ENCODE measurements at regions not wholly inside any gene's neighbourhood (a gene's known extent, or its start where the extent isn't known, plus 50 kb on each side); places are given as distances from the start of the nearest gene placed in this dataset.

GRCh38 chr13:22469452-22469851 lies 711.3 kb upstream of the SGCG start:
- Histone ChIP-seq H3K14ac (ENCODE audit: insufficient read length) (no peak overlapping the region), H3K23me2 (ENCODE audit: low read depth, low read length) (no peaks in the 10 kb centered on the region), H2AFZ (ENCODE audit: low read length) (no peak overlapping the region), H3K79me2 (ENCODE audit: control insufficient read depth in 1 of 2, insufficient read depth in 2 of 2, low read length in 2 of 2) (no peaks in the 10 kb centered on the region), H2AK5ac (ENCODE audit: low read depth, low read length) (no peak overlapping the region), H3K4ac (replicated peaks; ENCODE audit: insufficient read length, low read depth, low read length) (no peak overlapping the region), H3K23ac (ENCODE audit: insufficient read length) (no peak overlapping the region), H3K4me3 (ENCODE audit: extremely low read depth in 1 of 4, insufficient read depth in 2 of 4, low read depth in 3 of 4, low read length in 4 of 4) (no peak overlapping the region), H3K79me1 (ENCODE audit: low read depth, low read length) (no peaks in the 10 kb centered on the region), H3K9ac (replicated peaks in 1 of 4; ENCODE audit: extremely low read depth in 1 of 4, low read depth in 3 of 4, low read length in 3 of 4) (no peak overlapping the region), H4K8ac (ENCODE audit: extremely low read depth, insufficient read depth, low read length) (no peak overlapping the region), H3K9me3 (ENCODE audit: insufficient read depth in 2 of 2, low read depth in 1 of 2, low read length in 1 of 2) (no peaks in the 10 kb centered on the region), H2BK15ac (ENCODE audit: low read length) (no peak overlapping the region), H2BK120ac (replicated peaks; ENCODE audit: low read depth, low read length) (no peak overlapping the region), H3K27ac (ENCODE audit: low read depth, low read length) (no peak overlapping the region), H3K4me2 (ENCODE audit: insufficient read depth in 1 of 2, low read depth in 2 of 2, low read length in 2 of 2) (no peak overlapping the region), H4K91ac (replicated peaks; ENCODE audit: insufficient read length, low read length) (no peak overlapping the region), H2BK12ac (ENCODE audit: low read depth, low read length) (no peak overlapping the region), H3K4me1 (replicated peaks in 1 of 4; ENCODE audit: control insufficient read depth in 3 of 4, insufficient read depth in 4 of 4, low read length in 3 of 4) (no peaks in the 10 kb centered on the region), H2BK20ac (ENCODE audit: low read length) (no peak overlapping the region), H4K5ac (ENCODE audit: insufficient read length, low read depth, low read length) (no peak overlapping the region), H3K18ac (ENCODE audit: extremely low read depth, low read length) (no peak overlapping the region), H3K36me3 (ENCODE audit: control insufficient read depth in 2 of 4, insufficient read depth in 4 of 4, low read length in 3 of 4) (no peaks in the 10 kb centered on the region), H3K27me3 (replicated peaks in 1 of 4; ENCODE audit: control insufficient read depth in 3 of 4, extremely low read depth in 1 of 4, insufficient read depth in 3 of 4, low read length in 3 of 4) (no peaks in the 10 kb centered on the region), H4K20me1 (replicated peaks in 1 of 2; ENCODE audit: control insufficient read depth in 1 of 2, insufficient read depth in 2 of 2, low read length in 2 of 2) (no peaks in the 10 kb centered on the region), H2BK5ac (ENCODE audit: low read depth, low read length) (no peak overlapping the region), H3K56ac (replicated peaks; ENCODE audit: insufficient read length, low read depth, low read length) (no peak overlapping the region)
- FAIRE-seq (no peak), DNase-seq (ENCODE audit: low read depth in 1 of 2, low spot score in 2 of 2) (no peak)
- POLR2A ChIA-PET (ENCODE audit: partially characterized antibody): no interaction called here
- TF ChIP-seq, protein P1, sequence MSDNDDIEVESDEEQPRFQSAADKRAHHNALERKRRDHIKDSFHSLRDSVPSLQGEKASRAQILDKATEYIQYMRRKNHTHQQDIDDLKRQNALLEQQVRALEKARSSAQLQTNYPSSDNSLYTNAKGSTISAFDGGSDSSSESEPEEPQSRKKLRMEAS (IDR thresholded peaks at IDR 0.05): no peak
- no peak for TF ChIP-seq JUN (IDR thresholded peaks at IDR 0.05; ENCODE audit: low read depth, low read length)
- TF ChIP-seq PHF8 (conservative IDR thresholded peaks at IDR 0.05; ENCODE audit: low read depth, low read length): no peak
- TF ChIP-seq EP300 (IDR thresholded peaks at IDR 0.05; ENCODE audit: borderline replicate concordance in 1 of 2, low read depth in 2 of 2, low read length in 2 of 2): no peak
- TF ChIP-seq RXRA (IDR thresholded peaks at IDR 0.05; ENCODE audit: insufficient read depth, low read depth, low read length): no peak
- TF ChIP-seq GABPA (IDR thresholded peaks at IDR 0.05; ENCODE audit: borderline replicate concordance, insufficient read depth, low read length): no peak
- CTCF ChIA-PET (ENCODE audit: partially characterized antibody): no interaction called here
- WGBS, 2 experiments (ENCODE audit: extremely low coverage in 1 of 2, insufficient coverage in 1 of 2, insufficient read length in 1 of 2, insufficient replicate concordance in 2 of 2, low coverage in 1 of 2, low lambda C conversion rate in 2 of 2, missing lambda C conversion rate in 1 of 2): 86% methylated on average over 4 of the region's 4 CpGs; no CpG with 5 or more reads in 1 of the 2 experiments
